GM18505 (cell line): ENCODE measurements at regions not wholly inside any gene's neighbourhood (a gene's known extent, or its start where the extent isn't known, plus 50 kb on each side); places are given as distances from the start of the nearest gene placed in this dataset.
"Not testable (repeated sequence)": the region's sequence is repeated elsewhere in the genome, so short reads cannot be mapped to it uniquely, and the experiment has no call there.

Source experiments
- ATAC-seq: cut with Tn5 transposase; IDR thresholded peaks from one replicate; pipeline ENCODE4 v1.9.1; 2021; ENCODE audit not compliant: unreplicated experiment
- POLR2A ChIP-seq: IDR thresholded peaks from 4 replicates; pipeline ENCODE4 v1.6.1; 2011; ENCODE audit warnings: borderline replicate concordance; ENCODE audit not compliant: insufficient read depth, insufficient read length; ENCODE audit errors: extremely low read depth

GRCh38 chr1:70587872-70588366, 176.9 kb downstream of the CTH start:
- ATAC-seq: no peak
- TF ChIP-seq POLR2A: no peak

GRCh38 chr1:70593551-70593950, 182.5 kb downstream of the CTH start:
- ATAC-seq: not testable (repeated sequence)

GRCh38 chr1:70608815-70609214, 197.7 kb downstream of the CTH start:
- no peak for TF ChIP-seq POLR2A
- ATAC-seq: no peak

GRCh38 chr1:70610164-70610563, 199.1 kb downstream of the CTH start:
- ATAC-seq: not testable (repeated sequence)

- no peak for TF ChIP-seq POLR2A
- no peak for ATAC-seq
Measured at GRCh38 chr1:70616946-70617345, 205.9 kb downstream of the CTH start.

- ATAC-seq: no peak
- TF ChIP-seq POLR2A: no peak
Measured at GRCh38 chr1:70617728-70618127, 206.7 kb downstream of the CTH start.

- ATAC-seq: no peak
- no peak for TF ChIP-seq POLR2A
Measured at GRCh38 chr1:70627910-70628309, 216.8 kb downstream of the CTH start.

GRCh38 chr1:70628973-70629372, 217.9 kb downstream of the CTH start:
- no peak for ATAC-seq

GRCh38 chr1:70633004-70633403, 221.9 kb downstream of the CTH start:
- no peak for TF ChIP-seq POLR2A
- no peak for ATAC-seq

More at GRCh38 chr1:70628973-70629372, 217.9 kb downstream of the CTH start:
- no peak for TF ChIP-seq POLR2A

GRCh38 chr1:70635868-70636267, 224.8 kb downstream of the CTH start:
- ATAC-seq: no peak
- TF ChIP-seq POLR2A: no peak

- ATAC-seq: no peak
Measured at GRCh38 chr1:70641868-70642267, 230.8 kb downstream of the CTH start.

GRCh38 chr1:70656361-70656760, 245.3 kb downstream of the CTH start:
- TF ChIP-seq POLR2A: no peak
- no peak for ATAC-seq

More at GRCh38 chr1:70641868-70642267, 230.8 kb downstream of the CTH start:
- no peak for TF ChIP-seq POLR2A

- no peak for ATAC-seq
- no peak for TF ChIP-seq POLR2A
Measured at GRCh38 chr1:70659891-70660290, 248.8 kb downstream of the CTH start.

- no peak for TF ChIP-seq POLR2A
- no peak for ATAC-seq
Measured at GRCh38 chr1:70666381-70667140, 255.5 kb downstream of the CTH start.
